SU-DHL-6 (cell line): ENCODE measurements at regions not wholly inside any gene's neighbourhood (a gene's known extent, or its start where the extent isn't known, plus 50 kb on each side); places are given as distances from the start of the nearest gene placed in this dataset.
A peak's percentile ranks its signal among the peaks of the same experiment; 100 is the strongest.

Source experiments
- CTCF ChIP-seq: fragments of 200-600 bp; sonication (generic); IDR thresholded peaks from one replicate; pipeline ENCODE4 v1.5.1; 2017; ENCODE audit warnings: antibody characterized with exemption, mild to moderate bottlenecking, low read length, moderate library complexity; ENCODE audit not compliant: insufficient read depth, poor library complexity, severe bottlenecking
- EZH2phosphoT487 ChIP-seq: fragments of 200-600 bp; sonication (generic), shearing (Covaris generic); conservative IDR thresholded peaks from 2 replicates; pipeline ENCODE4 v1.6.1; 2018; ENCODE audit warnings: mild to moderate bottlenecking, antibody characterized with exemption, low read length, moderate library complexity, mixed read lengths

- TF ChIP-seq CTCF: peak; percentile 90
- no peak for TF ChIP-seq EZH2phosphoT487
Measured at GRCh38 chr19:13588957-13589833, 82.9 kb upstream of the CACNA1A start.
